ENCODE measurements at regions not wholly inside any gene's neighbourhood (a gene's known extent, or its start where the extent isn't known, plus 50 kb on each side); places are given as distances from the start of the nearest gene placed in this dataset.

GRCh38 chr4:85152480-85152879, 186.0 kb upstream of the WDFY3 start:
- Histone ChIP-seq H3K9ac (no peak overlapping the region), H3K9me3 (no peaks in the 10 kb centered on the region), H3K27ac (no peak overlapping the region), H4K20me1 (no peaks in the 10 kb centered on the region), H3K27me3 (no peaks in the 10 kb centered on the region), H3K36me3 (no peaks in the 10 kb centered on the region), H3K4me3 (no peak overlapping the region), H3K4me1 (no peaks in the 10 kb centered on the region), H3K4me2 (no peak overlapping the region)
- no peak for TF ChIP-seq Cebpa-rat (IDR thresholded peaks at IDR 0.05)

- no peaks in the 10 kb centered on the region for H3K27me3 ChIP-seq
- no peak overlapping the region for H3K4me3 ChIP-seq
- no peaks in the 10 kb centered on the region for H3K9me3 ChIP-seq
- H3K4me2 ChIP-seq, result no peak overlapping the region
- TF ChIP-seq Cebpa-rat (IDR thresholded peaks at IDR 0.05), result no peak
- H3K27ac ChIP-seq, result no peak overlapping the region
- no peaks in the 10 kb centered on the region for H3K36me3 ChIP-seq
- no peak overlapping the region for H3K9ac ChIP-seq
- no peaks in the 10 kb centered on the region for H4K20me1 ChIP-seq
- H3K4me1 ChIP-seq, result no peaks in the 10 kb centered on the region
Measured at GRCh38 chr4:85153221-85153620, 186.7 kb upstream of the WDFY3 start.

- Histone ChIP-seq H4K20me1 (no peaks in the 10 kb centered on the region), H3K27me3 (no peaks in the 10 kb centered on the region), H3K9me3 (no peaks in the 10 kb centered on the region), H3K4me3 (no peak overlapping the region), H3K4me1 (no peaks in the 10 kb centered on the region), H3K27ac (no peak overlapping the region), H3K36me3 (no peaks in the 10 kb centered on the region), H3K4me2 (no peak overlapping the region), H3K9ac (no peak overlapping the region)
- no peak for TF ChIP-seq Cebpa-rat (IDR thresholded peaks at IDR 0.05)
Measured at GRCh38 chr4:85154591-85154990, 188.1 kb upstream of the WDFY3 start.

GRCh38 chr4:85165808-85166207, 199.3 kb upstream of the WDFY3 start:
- Histone ChIP-seq H3K4me3 (no peak overlapping the region), H3K9me3 (no peaks in the 10 kb centered on the region), H3K9ac (no peak overlapping the region), H3K36me3 (no peaks in the 10 kb centered on the region), H3K4me1 (no peaks in the 10 kb centered on the region), H3K27me3 (no peaks in the 10 kb centered on the region), H3K4me2 (no peak overlapping the region), H3K27ac (no peak overlapping the region), H4K20me1 (no peaks in the 10 kb centered on the region)
- TF ChIP-seq Cebpa-rat (IDR thresholded peaks at IDR 0.05), result no peak

GRCh38 chr4:85166318-85166717, 199.8 kb upstream of the WDFY3 start:
- no peak overlapping the region for H3K4me2 ChIP-seq
- H3K36me3 ChIP-seq, result no peaks in the 10 kb centered on the region
- no peak overlapping the region for H3K4me3 ChIP-seq
- H4K20me1 ChIP-seq, result no peaks in the 10 kb centered on the region
- H3K27me3 ChIP-seq, result no peaks in the 10 kb centered on the region
- no peak overlapping the region for H3K9ac ChIP-seq
- no peaks in the 10 kb centered on the region for H3K9me3 ChIP-seq
- H3K27ac ChIP-seq, result no peak overlapping the region
- TF ChIP-seq Cebpa-rat (IDR thresholded peaks at IDR 0.05), result no peak
- H3K4me1 ChIP-seq, result no peaks in the 10 kb centered on the region

GRCh38 chr4:85168234-85168834, 201.8 kb upstream of the WDFY3 start:
- Histone ChIP-seq H3K4me1 (no peaks in the 10 kb centered on the region), H3K4me2 (no peak overlapping the region), H3K4me3 (no peak overlapping the region), H3K27me3 (no peaks in the 10 kb centered on the region), H4K20me1 (no peaks in the 10 kb centered on the region), H3K9ac (no peak overlapping the region), H3K36me3 (no peaks in the 10 kb centered on the region), H3K27ac (no peak overlapping the region), H3K9me3 (no peaks in the 10 kb centered on the region)
- TF ChIP-seq Cebpa-rat (IDR thresholded peaks at IDR 0.05), result no peak

GRCh38 chr4:85170241-85170640, 203.8 kb upstream of the WDFY3 start:
- Histone ChIP-seq H3K27me3 (no peaks in the 10 kb centered on the region), H3K9ac (no peak overlapping the region), H3K27ac (no peak overlapping the region), H3K4me2 (no peak overlapping the region), H3K4me3 (no peak overlapping the region), H3K4me1 (no peaks in the 10 kb centered on the region), H3K36me3 (no peaks in the 10 kb centered on the region), H3K9me3 (no peaks in the 10 kb centered on the region), H4K20me1 (no peaks in the 10 kb centered on the region)
- no peak for TF ChIP-seq Cebpa-rat (IDR thresholded peaks at IDR 0.05)

- H3K4me3 ChIP-seq, result no peak overlapping the region
- H3K27ac ChIP-seq, result no peak overlapping the region
- H3K9me3 ChIP-seq, result no peaks in the 10 kb centered on the region
- no peak overlapping the region for H3K9ac ChIP-seq
- no peaks in the 10 kb centered on the region for H3K36me3 ChIP-seq
- H3K4me1 ChIP-seq, result no peaks in the 10 kb centered on the region
- H4K20me1 ChIP-seq, result no peaks in the 10 kb centered on the region
- H3K4me2 ChIP-seq, result no peak overlapping the region
- TF ChIP-seq Cebpa-rat (IDR thresholded peaks at IDR 0.05), result no peak
- no peaks in the 10 kb centered on the region for H3K27me3 ChIP-seq
Measured at GRCh38 chr4:85175190-85175589, 208.7 kb upstream of the WDFY3 start.

GRCh38 chr4:85177092-85177491, 210.6 kb upstream of the WDFY3 start:
- no peaks in the 10 kb centered on the region for H3K4me1 ChIP-seq
- H3K4me2 ChIP-seq, result no peak overlapping the region
- no peaks in the 10 kb centered on the region for H4K20me1 ChIP-seq
- H3K36me3 ChIP-seq, result no peaks in the 10 kb centered on the region
- no peaks in the 10 kb centered on the region for H3K9me3 ChIP-seq
- no peaks in the 10 kb centered on the region for H3K27me3 ChIP-seq
- TF ChIP-seq Cebpa-rat (IDR thresholded peaks at IDR 0.05), result no peak
- no peak overlapping the region for H3K4me3 ChIP-seq
- no peak overlapping the region for H3K9ac ChIP-seq
- no peak overlapping the region for H3K27ac ChIP-seq

- no peaks in the 10 kb centered on the region for H4K20me1 ChIP-seq
- H3K4me3 ChIP-seq, result no peak overlapping the region
- no peak overlapping the region for H3K9ac ChIP-seq
- TF ChIP-seq Cebpa-rat (IDR thresholded peaks at IDR 0.05), result no peak
- H3K27ac ChIP-seq, result no peak overlapping the region
- H3K36me3 ChIP-seq, result no peaks in the 10 kb centered on the region
- H3K4me1 ChIP-seq, result no peaks in the 10 kb centered on the region
- no peak overlapping the region for H3K4me2 ChIP-seq
- H3K9me3 ChIP-seq, result no peaks in the 10 kb centered on the region
- no peaks in the 10 kb centered on the region for H3K27me3 ChIP-seq
Measured at GRCh38 chr4:85177679-85178078, 211.2 kb upstream of the WDFY3 start.

- no peak for TF ChIP-seq Cebpa-rat (IDR thresholded peaks at IDR 0.05)
- Histone ChIP-seq H3K4me3 (no peak overlapping the region), H3K4me1 (no peaks in the 10 kb centered on the region), H3K4me2 (no peak overlapping the region), H3K36me3 (no peaks in the 10 kb centered on the region), H3K9me3 (no peaks in the 10 kb centered on the region), H3K9ac (no peak overlapping the region), H4K20me1 (no peaks in the 10 kb centered on the region), H3K27ac (no peak overlapping the region), H3K27me3 (no peaks in the 10 kb centered on the region)
Measured at GRCh38 chr4:85180533-85180932, 214.0 kb upstream of the WDFY3 start.

All from BLaER1 (cell line).